ENCODE measurements at regions not wholly inside any gene's neighbourhood (a gene's known extent, or its start where the extent isn't known, plus 50 kb on each side); places are given as distances from the start of the nearest gene placed in this dataset.

DNA sequence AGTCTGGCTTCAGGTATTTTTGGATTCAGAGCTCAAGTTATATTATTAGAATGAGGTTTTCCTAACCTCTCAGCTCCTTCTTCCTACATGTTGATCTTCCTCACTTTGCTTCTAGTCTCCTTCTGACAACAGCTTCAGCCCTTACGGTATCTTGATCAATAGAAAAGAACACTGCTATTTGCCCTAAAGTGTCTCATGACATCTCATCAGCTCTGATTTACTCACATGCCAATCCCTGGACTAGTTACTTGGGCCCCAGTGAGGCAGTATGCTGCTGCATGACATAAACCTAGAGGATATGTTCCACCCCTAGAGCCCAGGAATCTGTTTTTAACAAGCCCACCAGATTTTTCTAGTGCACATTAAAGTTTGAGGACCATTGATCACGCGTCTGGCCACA is 110.3 kb downstream of the UNC5CL start:
- Histone ChIP-seq H3K27ac (ENCODE audit: low read depth, low read length, poor library complexity, severe bottlenecking) (no peak overlapping the region), H2AFZ (ENCODE audit: low read length) (no peak overlapping the region), H3K4me1 (ENCODE audit: insufficient read depth, low read length, severe bottlenecking) (no peaks in the 10 kb centered on the region), H3K9ac (ENCODE audit: low read length) (no peak overlapping the region), H3K9me2 (ENCODE audit: low read depth, low read length) (no peaks in the 10 kb centered on the region), H3K36me3 (ENCODE audit: insufficient read depth, low read length) (no peaks in the 10 kb centered on the region), H4K20me1 (ENCODE audit: insufficient read depth, low read length) (no peaks in the 10 kb centered on the region), H3K79me2 (ENCODE audit: insufficient read depth, low read length) (no peaks in the 10 kb centered on the region), H3K9me3 (ENCODE audit: low read length) (no peaks in the 10 kb centered on the region), H3F3A (ENCODE audit: insufficient read depth, low read length) (no peaks in the 10 kb centered on the region), H3K4me2 (ENCODE audit: low read length) (no peak overlapping the region), H3K27me3 (ENCODE audit: insufficient read depth, low read length) (no peaks in the 10 kb centered on the region), H3K4me3 (ENCODE audit: low read depth, low read length, poor library complexity, severe bottlenecking) (no peak overlapping the region)
- TF ChIP-seq, protein P1, sequence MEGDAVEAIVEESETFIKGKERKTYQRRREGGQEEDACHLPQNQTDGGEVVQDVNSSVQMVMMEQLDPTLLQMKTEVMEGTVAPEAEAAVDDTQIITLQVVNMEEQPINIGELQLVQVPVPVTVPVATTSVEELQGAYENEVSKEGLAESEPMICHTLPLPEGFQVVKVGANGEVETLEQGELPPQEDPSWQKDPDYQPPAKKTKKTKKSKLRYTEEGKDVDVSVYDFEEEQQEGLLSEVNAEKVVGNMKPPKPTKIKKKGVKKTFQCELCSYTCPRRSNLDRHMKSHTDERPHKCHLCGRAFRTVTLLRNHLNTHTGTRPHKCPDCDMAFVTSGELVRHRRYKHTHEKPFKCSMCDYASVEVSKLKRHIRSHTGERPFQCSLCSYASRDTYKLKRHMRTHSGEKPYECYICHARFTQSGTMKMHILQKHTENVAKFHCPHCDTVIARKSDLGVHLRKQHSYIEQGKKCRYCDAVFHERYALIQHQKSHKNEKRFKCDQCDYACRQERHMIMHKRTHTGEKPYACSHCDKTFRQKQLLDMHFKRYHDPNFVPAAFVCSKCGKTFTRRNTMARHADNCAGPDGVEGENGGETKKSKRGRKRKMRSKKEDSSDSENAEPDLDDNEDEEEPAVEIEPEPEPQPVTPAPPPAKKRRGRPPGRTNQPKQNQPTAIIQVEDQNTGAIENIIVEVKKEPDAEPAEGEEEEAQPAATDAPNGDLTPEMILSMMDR (IDR thresholded peaks at IDR 0.05; ENCODE audit: low read length): no peak
- TF ChIP-seq EZH2 (IDR thresholded peaks at IDR 0.05; ENCODE audit: borderline replicate concordance, low read length): no peak

DNA sequence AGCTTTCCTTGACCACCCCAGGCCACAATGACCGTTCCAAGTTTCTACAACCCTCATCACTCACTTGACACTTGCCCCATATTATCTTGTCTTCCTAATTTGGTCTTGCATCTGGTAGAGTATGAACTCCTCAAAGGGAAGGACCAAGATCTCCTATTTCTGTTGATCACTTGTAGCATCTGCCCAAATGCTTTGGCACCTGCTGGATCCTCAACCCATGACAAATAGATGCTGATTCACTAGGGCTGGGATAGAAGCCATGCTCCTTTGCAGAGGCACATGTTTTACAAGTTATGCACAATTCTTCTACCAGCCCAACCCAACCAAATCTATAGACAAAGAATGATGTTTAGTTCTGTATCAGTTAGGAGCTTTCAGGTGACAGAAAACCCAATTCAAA is 110.7 kb downstream of the UNC5CL start:
- no peak overlapping the region for H3K27ac ChIP-seq (ENCODE audit: low read depth, low read length, poor library complexity, severe bottlenecking)
- H3K4me1 ChIP-seq (ENCODE audit: insufficient read depth, low read length, severe bottlenecking): no peaks in the 10 kb centered on the region
- H3K9me3 ChIP-seq (ENCODE audit: low read length): no peaks in the 10 kb centered on the region
- H3K4me2 ChIP-seq (ENCODE audit: low read length): no peak overlapping the region
- H3K36me3 ChIP-seq (ENCODE audit: insufficient read depth, low read length): no peaks in the 10 kb centered on the region
- no peaks in the 10 kb centered on the region for H3F3A ChIP-seq (ENCODE audit: insufficient read depth, low read length)
- H4K20me1 ChIP-seq (ENCODE audit: insufficient read depth, low read length): no peaks in the 10 kb centered on the region
- H3K27me3 ChIP-seq (ENCODE audit: insufficient read depth, low read length): no peaks in the 10 kb centered on the region
- H3K79me2 ChIP-seq (ENCODE audit: insufficient read depth, low read length): no peaks in the 10 kb centered on the region
- H3K9me2 ChIP-seq (ENCODE audit: low read depth, low read length): no peaks in the 10 kb centered on the region
- TF ChIP-seq EZH2 (IDR thresholded peaks at IDR 0.05; ENCODE audit: borderline replicate concordance, low read length): no peak
- TF ChIP-seq, protein P1 (IDR thresholded peaks at IDR 0.05; ENCODE audit: low read length): no peak
- H2AFZ ChIP-seq (ENCODE audit: low read length): no peak overlapping the region
- no peak overlapping the region for H3K4me3 ChIP-seq (ENCODE audit: low read depth, low read length, poor library complexity, severe bottlenecking)
- H3K9ac ChIP-seq (ENCODE audit: low read length): no peak overlapping the region

- Histone ChIP-seq H3K9ac (ENCODE audit: low read length) (no peak overlapping the region), H3K9me2 (ENCODE audit: low read depth, low read length) (no peaks in the 10 kb centered on the region), H4K20me1 (ENCODE audit: insufficient read depth, low read length) (no peaks in the 10 kb centered on the region), H3K4me3 (ENCODE audit: low read depth, low read length, poor library complexity, severe bottlenecking) (no peak overlapping the region), H2AFZ (ENCODE audit: low read length) (no peak overlapping the region), H3K79me2 (ENCODE audit: insufficient read depth, low read length) (no peaks in the 10 kb centered on the region), H3K36me3 (ENCODE audit: insufficient read depth, low read length) (no peaks in the 10 kb centered on the region), H3K27ac (ENCODE audit: low read depth, low read length, poor library complexity, severe bottlenecking) (no peak overlapping the region), H3K27me3 (ENCODE audit: insufficient read depth, low read length) (no peaks in the 10 kb centered on the region), H3K4me1 (ENCODE audit: insufficient read depth, low read length, severe bottlenecking) (no peaks in the 10 kb centered on the region), H3K9me3 (ENCODE audit: low read length) (no peaks in the 10 kb centered on the region), H3F3A (ENCODE audit: insufficient read depth, low read length) (no peaks in the 10 kb centered on the region), H3K4me2 (ENCODE audit: low read length) (no peak overlapping the region)
- TF ChIP-seq EZH2 (IDR thresholded peaks at IDR 0.05; ENCODE audit: borderline replicate concordance, low read length): no peak
- TF ChIP-seq, protein P1 (IDR thresholded peaks at IDR 0.05; ENCODE audit: low read length): no peak
Observed at GRCh38 chr6:40925341-40925740, 113.7 kb downstream of the UNC5CL start.
